K562 (cell line): ENCODE measurements at regions not wholly inside any gene's neighbourhood (a gene's known extent, or its start where the extent isn't known, plus 50 kb on each side); places are given as distances from the start of the nearest gene placed in this dataset.

Source experiments
- ATAC-seq: fragments of 200-7000 bp; cut with Tn5 transposase; 3 replicates; pipeline ENCODE4 v1.9.1; 2020; ENCODE audit warnings: moderate library complexity
- BruUV-seq: library from RNA; stranded (reverse); fragments of 400-500 nt; replicated peaks from 2 replicates; lab custom pipeline; 2021; lab: Mats Ljungman, UMichigan
- CTCF ChIA-PET: fragments of 300-600 bp; formaldehyde crosslinking; extraction: SDS; loops from one replicate; lab custom pipeline; 2021; ENCODE audit warnings: low intra/inter-chr PET ratio; lab: Yijun Ruan, JAX
- POLR2A ChIA-PET: fragments of 300-600, 350-650 bp; sonication (Branson Sonifier 250); formaldehyde crosslinking; extraction: SDS; loops from one replicate; lab custom pipeline; 2021; ENCODE audit warnings: antibody characterized with exemption, inconsistent platforms; lab: Yijun Ruan, JAX
- DNase-seq, 4 experiments: peaks; one replicate each; pipeline versions ENCODE4 v3.0.0 to v3.0.0-alpha.2; 2011 to 2018; ENCODE audit warnings: low spot score in 3 of 4, mixed read lengths in 3 of 4; ENCODE audit errors: extremely low read depth in 1 of 4
- FAIRE-seq: peaks from 2 replicates; lab custom pipeline; 2011; peaks lifted over from hg19 to GRCh38; lab: Jason Lieb, UNC
- H2AFZ ChIP-seq: 2 replicates; pipeline ENCODE4 v1.6.0; 2011; ENCODE audit warnings: low read depth, low read length, control low read depth, inconsistent platforms
- H3K27ac ChIP-seq: fragments of 200-600 bp; 3 replicates; pipeline ENCODE4 v1.8.0; 2011; ENCODE audit warnings: low read depth, mild to moderate bottlenecking, control low read depth, inconsistent platforms, low read length, moderate library complexity, mixed read lengths; ENCODE audit errors: extremely low read depth
- H3K27me3 ChIP-seq, 2 experiments: fragments of 300-600 bp in 1 of 2; 2 replicates in 1 of 2; 3 replicates in 1 of 2; pipeline versions ENCODE4 v1.6.0 to v1.8.0; 2011; ENCODE audit warnings: inconsistent platforms in 2 of 2, low read length in 2 of 2, mild to moderate bottlenecking in 1 of 2, mixed read lengths in 1 of 2, moderate library complexity in 1 of 2; ENCODE audit not compliant: control insufficient read depth in 2 of 2, insufficient read depth in 2 of 2
- H3K36me3 ChIP-seq: fragments of 300-600 bp; 3 replicates; pipeline ENCODE4 v1.8.0; 2011; ENCODE audit warnings: mild to moderate bottlenecking, low read length, inconsistent platforms; ENCODE audit not compliant: control insufficient read depth, insufficient read depth
- H3K4me1 ChIP-seq, 2 experiments: fragments of 200-600 bp in 1 of 2; replicated peaks in 1 of 2; 2 replicates in 1 of 2; 3 replicates in 1 of 2; pipeline versions ENCODE4 v1.5.1 to v1.8.0; 2011; ENCODE audit warnings: inconsistent platforms in 2 of 2, low read length in 2 of 2, mild to moderate bottlenecking in 1 of 2, mixed read lengths in 1 of 2, moderate library complexity in 1 of 2; ENCODE audit not compliant: control insufficient read depth in 2 of 2, insufficient read depth in 2 of 2
- H3K4me2 ChIP-seq: 2 replicates; pipeline ENCODE4 v1.6.1; 2011; ENCODE audit warnings: low read length, control low read depth, inconsistent platforms, mixed read lengths; ENCODE audit not compliant: insufficient read depth
- H3K4me3 ChIP-seq: fragments of 200-600 bp; sonication (generic), shearing (Covaris generic); 2 replicates; pipeline ENCODE4 v1.5.1; 2016; ENCODE audit warnings: control low read depth, inconsistent platforms
- H3K79me2 ChIP-seq: fragments of 200-600 bp; 3 replicates; pipeline ENCODE4 v1.8.0; 2011; ENCODE audit warnings: low read length, inconsistent platforms; ENCODE audit not compliant: control insufficient read depth, insufficient read depth
- H3K9ac ChIP-seq, 2 experiments: 2 replicates each; pipeline versions ENCODE4 v1.6.0 to v1.6.1; 2011; ENCODE audit warnings: low read depth in 2 of 2, low read length in 2 of 2, control low read depth in 1 of 2, inconsistent platforms in 1 of 2, mild to moderate bottlenecking in 1 of 2, mixed read lengths in 1 of 2; ENCODE audit not compliant: insufficient read depth in 1 of 2
- H3K9me1 ChIP-seq: one replicate; pipeline ENCODE4 v1.6.0; 2011; ENCODE audit warnings: inconsistent platforms, mild to moderate bottlenecking, low read length, moderate library complexity; ENCODE audit not compliant: control insufficient read depth, insufficient read depth
- H3K9me3 ChIP-seq: replicated peaks from 2 replicates; pipeline ENCODE4 v1.5.1; 2011; ENCODE audit warnings: low read depth, low read length, inconsistent platforms; ENCODE audit not compliant: control insufficient read depth, insufficient read depth
- H4K20me1 ChIP-seq: replicated peaks from 2 replicates; pipeline ENCODE4 v1.6.1; 2011; ENCODE audit warnings: low read length, inconsistent platforms, mixed read lengths; ENCODE audit not compliant: control insufficient read depth, insufficient read depth
- EHMT2 ChIP-seq: fragments of 450-650 bp; IDR thresholded peaks from 2 replicates; pipeline ENCODE4 v1.6.1; 2018; ENCODE audit warnings: antibody characterized with exemption
- FOXJ2 ChIP-seq: fragments of 200-800 bp; sonication (Bioruptor generic); IDR thresholded peaks from 2 replicates; pipeline ENCODE4 v1.6.1; 2016; ENCODE audit warnings: missing genetic modification characterization, missing compliant biosample characterization
- TGIF2 ChIP-seq: sonication (generic); formaldehyde crosslinking; IDR thresholded peaks from 2 replicates; pipeline ENCODE4 v1.8.1; 2022; ENCODE audit warnings: mild to moderate bottlenecking, missing genetic modification reagents, moderate library complexity
- ZBTB8A ChIP-seq: fragments of 450-650 bp; IDR thresholded peaks from 2 replicates; pipeline ENCODE4 v1.6.1; 2018; ENCODE audit warnings: mild to moderate bottlenecking, moderate library complexity; ENCODE audit not compliant: partially characterized antibody
- ZNF121 ChIP-seq: sonication (generic); formaldehyde crosslinking; conservative IDR thresholded peaks from 2 replicates; pipeline ENCODE4 v1.8.0; 2022; ENCODE audit warnings: missing genetic modification reagents
- ZNF134 ChIP-seq: fragments of 250-450 bp; sonication (Bioruptor Pico); conservative IDR thresholded peaks from 2 replicates; pipeline ENCODE4 v1.4.0; 2020
- ZNF408 ChIP-seq: fragments of 250-450 bp; sonication (Bioruptor Pico); IDR thresholded peaks from 2 replicates; pipeline ENCODE4 v1.4.0; 2020; ENCODE audit warnings: low read depth, mild to moderate bottlenecking, moderate library complexity
- WGBS: fragments of 100-300 bp; shearing (Covaris generic); methylation state at CpG from one replicate; pipeline ENCODE4 v1.1.6; 2016; ENCODE audit warnings: low coverage, mixed read lengths; ENCODE audit not compliant: insufficient coverage; ENCODE audit errors: missing lambda C conversion rate; 5-methylcytosine and 5-hydroxymethylcytosine counted together
- in situ Hi-C: fragments of 300-500 bp; cut with MboI; formaldehyde crosslinking; loops from 4 replicates; pipeline ENCODE4 v1.15.0; 2018; ENCODE audit warnings: inconsistent platforms, mixed read lengths
- intact Hi-C: fragments of 100-400 bp; cut with micrococcal nuclease; formaldehyde crosslinking; loops from 2 replicates; pipeline ENCODE4 v1.14.2; 2022
- TF ChIP-seq, protein P1 (sequence below): fragments of 450-650 bp; formaldehyde crosslinking; IDR thresholded peaks from 2 replicates; pipeline ENCODE4 v1.4.0; 2020; ENCODE audit warnings: mild to moderate bottlenecking, moderate library complexity

GRCh38 chr12:111094157-111095010 is 174.0 kb upstream of the MYL2 start:
- no peak overlapping the region for H3K9ac ChIP-seq
- H3K4me2 ChIP-seq = no peak overlapping the region
- DNase-seq (no peak), FAIRE-seq (no peak), ATAC-seq (no peak)
- peaks cover 4% of the 10 kb centered on the region for H3K9me1 ChIP-seq
- ChIA-PET CTCF (no interaction called here), POLR2A (no interaction called here)
- no peak overlapping the region for H3K27ac ChIP-seq
- no peaks in the 10 kb centered on the region for H3K9me3 ChIP-seq
- BruUV-seq = no TSS peak
- H3K36me3 ChIP-seq = no peaks in the 10 kb centered on the region
- H3K79me2 ChIP-seq = no peaks in the 10 kb centered on the region
- peaks cover 23 to 87% of the 10 kb centered on the region in 2 experiments for H3K27me3 ChIP-seq
- no peak overlapping the region for H2AFZ ChIP-seq
- H3K4me3 ChIP-seq = no peak overlapping the region
- peaks cover 7% of the 10 kb centered on the region; the same call in 1 of the 2 replicates for H4K20me1 ChIP-seq
- 0 out of 2 replicates have a peak, but pooled peaks have one; percentile 20 for TF ChIP-seq ZNF121
- no peak for TF ChIP-seq ZNF408 (CRISPR knock-in tag)
- in situ Hi-C loops (no loop called here), intact Hi-C loops (no loop called here)
- WGBS = under 1% methylated on average over 16 of the region's 16 CpGs
- no peaks in the 10 kb centered on the region for H3K4me1 ChIP-seq

DNA sequence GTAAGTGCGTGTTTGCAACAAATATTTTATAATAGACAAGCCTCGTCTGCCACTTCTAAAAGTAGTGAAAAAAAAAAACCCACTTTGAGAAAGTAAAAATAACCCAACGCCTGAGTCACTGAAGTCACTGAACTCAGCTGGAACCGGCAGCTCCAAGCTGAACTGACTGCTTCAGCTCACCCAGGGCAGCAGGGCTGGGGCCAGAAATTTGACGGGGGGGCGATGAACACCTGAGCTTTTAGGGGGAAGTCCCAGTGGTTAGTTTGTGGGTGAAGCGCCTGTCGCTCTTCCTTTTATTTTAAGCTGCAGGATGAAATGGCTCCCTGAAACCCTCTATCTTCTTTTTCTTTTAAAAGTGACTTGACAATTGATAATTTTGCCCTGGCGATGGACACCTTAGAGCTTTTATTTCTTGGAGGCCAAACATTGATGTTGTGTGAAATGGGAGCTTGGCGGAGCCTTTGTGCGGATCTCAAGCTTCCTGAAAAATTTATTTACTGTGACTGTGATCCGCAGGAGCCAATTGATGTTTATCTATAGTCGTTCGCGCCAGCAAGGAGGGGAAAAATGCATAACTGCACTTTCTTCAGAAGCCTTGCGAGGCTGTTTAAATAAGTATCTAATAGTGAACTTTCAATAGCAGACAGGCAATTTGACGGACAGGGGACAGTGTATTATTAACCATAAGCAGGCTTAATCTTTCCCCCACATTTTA is 173.2 kb upstream of the MYL2 start:
- Histone ChIP-seq H3K4me2 (no peak overlapping the region), H3K9ac (no peak overlapping the region), H4K20me1 (peaks cover 7% of the 10 kb centered on the region; the same call in 1 of the 2 replicates), H3K4me1 (no peaks in the 10 kb centered on the region), H3K4me3 (no peak overlapping the region), H3K9me1 (peaks cover 4% of the 10 kb centered on the region), H3K27ac (no peak overlapping the region), H3K79me2 (no peaks in the 10 kb centered on the region), H3K9me3 (no peaks in the 10 kb centered on the region), H2AFZ (no peak overlapping the region), H3K27me3 (peaks cover 21 to 85% of the 10 kb centered on the region in 2 experiments), H3K36me3 (no peaks in the 10 kb centered on the region)
- ChIA-PET CTCF (no interaction called here), POLR2A (interaction anchor here (0.6 kb wide), 2 partner anchors 21 to 1381 kb away, joined by 3 read pairs; no protein-coding TSS in a partner anchor)
- ATAC-seq (no peak), DNase-seq (no peak), FAIRE-seq (no peak)
- intact Hi-C loops (no loop called here), in situ Hi-C loops (no loop called here)
- under 1% methylated on average over 17 of the region's 17 CpGs for WGBS
- BruUV-seq = no TSS peak
- TF ChIP-seq TGIF2 = no peak
- no peak for TF ChIP-seq ZBTB8A
- TF ChIP-seq EHMT2 = no peak
- no peak for TF ChIP-seq FOXJ2 (tag)
- TF ChIP-seq, protein P1, sequence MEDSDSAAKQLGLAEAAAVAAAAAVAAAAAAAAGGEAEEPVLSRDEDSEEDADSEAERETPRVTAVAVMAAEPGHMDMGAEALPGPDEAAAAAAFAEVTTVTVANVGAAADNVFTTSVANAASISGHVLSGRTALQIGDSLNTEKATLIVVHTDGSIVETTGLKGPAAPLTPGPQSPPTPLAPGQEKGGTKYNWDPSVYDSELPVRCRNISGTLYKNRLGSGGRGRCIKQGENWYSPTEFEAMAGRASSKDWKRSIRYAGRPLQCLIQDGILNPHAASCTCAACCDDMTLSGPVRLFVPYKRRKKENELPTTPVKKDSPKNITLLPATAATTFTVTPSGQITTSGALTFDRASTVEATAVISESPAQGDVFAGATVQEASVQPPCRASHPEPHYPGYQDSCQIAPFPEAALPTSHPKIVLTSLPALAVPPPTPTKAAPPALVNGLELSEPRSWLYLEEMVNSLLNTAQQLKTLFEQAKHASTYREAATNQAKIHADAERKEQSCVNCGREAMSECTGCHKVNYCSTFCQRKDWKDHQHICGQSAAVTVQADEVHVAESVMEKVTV (CRISPR knock-in tag) = no peak
- no peak for TF ChIP-seq ZNF134 (CRISPR knock-in tag)
